Body of pancreas (tissue), 4 donors: ENCODE measurements at regions not wholly inside any gene's neighbourhood (a gene's known extent, or its start where the extent isn't known, plus 50 kb on each side); places are given as distances from the start of the nearest gene placed in this dataset.
"Not testable (repeated sequence)": the region's sequence is repeated elsewhere in the genome, so short reads cannot be mapped to it uniquely, and the experiment has no call there.

Experiments used
- ATAC-seq: fragments of 150-250 bp; one replicate; pipeline ENCODE4 v1.9.1; 2016
- DNase-seq, 4 donors: peaks; one replicate each; pipeline ENCODE4 v3.0.0-alpha.2; 2019
- H3K27ac ChIP-seq, 4 donors: fragments of 200-600 bp; sonication (generic); 1 replicate in 3 of 4; 2 replicates in 1 of 4; pipeline versions ENCODE4 v1.5.1 to v1.6.1; 2016 to 2019; ENCODE audit warnings: mild to moderate bottlenecking in 1 of 4, mixed read lengths in 1 of 4, moderate library complexity in 1 of 4
- H3K27me3 ChIP-seq, 2 donors: fragments of 200-600 bp; sonication (generic); one replicate each; pipeline ENCODE4 v1.6.0; 2016; ENCODE audit warnings: mild to moderate bottlenecking in 1 of 2
- H3K36me3 ChIP-seq, 2 donors: fragments of 200-600 bp; sonication (generic); replicated peaks in 1 of 2; 2 replicates each; pipeline ENCODE4 v1.5.1; 2016; ENCODE audit warnings: low read depth in 2 of 2; ENCODE audit not compliant: insufficient read depth in 1 of 2
- H3K4me1 ChIP-seq: fragments of 200-600 bp; sonication (generic); one replicate; pipeline ENCODE4 v1.6.0; 2016
- H3K4me3 ChIP-seq, 2 donors: fragments of 200-600 bp; sonication (generic); 1 replicate in 1 of 2; 2 replicates in 1 of 2; pipeline ENCODE4 v1.5.1; 2016 to 2019
- H3K9me3 ChIP-seq, 3 donors: fragments of 200-600 bp; sonication (generic); 1 replicate in 2 of 3; 2 replicates in 1 of 3; pipeline ENCODE4 v1.5.1; 2016
- CTCF ChIP-seq, 7 experiments: fragments of 450-650 bp in 4 of 7; fragments of 200-600 bp in 3 of 7; sonication (generic) in 3 of 7; IDR thresholded peaks; one replicate each; pipeline ENCODE4 v1.5.1; 2016 to 2019; ENCODE audit warnings: antibody characterized with exemption in 7 of 7
- POLR2A ChIP-seq, 3 donors: fragments of 450-650 bp; IDR thresholded peaks; one replicate each; pipeline ENCODE4 v1.6.1; 2016; ENCODE audit warnings: antibody characterized with exemption in 3 of 3, mild to moderate bottlenecking in 2 of 3
- WGBS, 2 donors: methylation state at CpG; one replicate each; pipeline ENCODE4 v1.1.5; 2017; 5-methylcytosine and 5-hydroxymethylcytosine counted together
- intact Hi-C: fragments of 100-400 bp; cut with DNase I; formaldehyde crosslinking; loops from one replicate; pipeline ENCODE4 v1.15.1; 2023

GRCh38 chr2:242048479-242048878, 178.9 kb downstream of the RTP5 start:
- Histone ChIP-seq H3K27ac (no peak overlapping the region), H3K9me3 (no peaks in the 10 kb centered on the region), H3K27me3 (no peaks in the 10 kb centered on the region), H3K4me3 (no peak overlapping the region), H3K4me1 (no peaks in the 10 kb centered on the region), H3K36me3 (no peaks in the 10 kb centered on the region)
- no peak for TF ChIP-seq CTCF (IDR thresholded peaks at IDR 0.05)
- no peak for TF ChIP-seq POLR2A (IDR thresholded peaks at IDR 0.05)
- 60 to 81% methylated on average over 2 of the region's 2 CpGs for WGBS, 2 donors
- ATAC-seq: no peak
- DNase-seq: no peak
- intact Hi-C loops: no loop called here

- H3K4me1 ChIP-seq, intact Hi-C loops, DNase-seq, H3K9me3 ChIP-seq, ATAC-seq, H3K36me3 ChIP-seq, H3K27ac ChIP-seq, H3K4me3 ChIP-seq, H3K27me3 ChIP-seq: not testable (repeated sequence)
- 90 to 96% methylated on average over 7 of the region's 7 CpGs for WGBS, 2 donors
Measured at GRCh38 chr2:242049492-242049891, 180.0 kb downstream of the RTP5 start.

- intact Hi-C loops: no loop called here
- TF ChIP-seq POLR2A (IDR thresholded peaks at IDR 0.05): no peak
- no peak for TF ChIP-seq CTCF (IDR thresholded peaks at IDR 0.05)
Measured at GRCh38 chr2:242051463-242051862, 181.9 kb downstream of the RTP5 start.

GRCh38 chr2:242052421-242052820, 182.9 kb downstream of the RTP5 start:
- WGBS, 2 donors: 74 to 82% methylated on average over 9 to 10 of the region's 10 CpGs
- Histone ChIP-seq H3K36me3 (no peaks in the 10 kb centered on the region), H3K4me3 (no peak overlapping the region), H3K27me3 (no peaks in the 10 kb centered on the region), H3K9me3 (no peaks in the 10 kb centered on the region), H3K27ac (no peak overlapping the region), H3K4me1 (no peaks in the 10 kb centered on the region)
- DNase-seq (no peak), ATAC-seq (no peak)
- TF ChIP-seq POLR2A (IDR thresholded peaks at IDR 0.05) (no peak), CTCF (IDR thresholded peaks at IDR 0.05) (no peak)
- intact Hi-C loops: no loop called here

More at GRCh38 chr2:242051463-242051862, 181.9 kb downstream of the RTP5 start:
- Histone ChIP-seq H3K27me3 (no peaks in the 10 kb centered on the region), H3K36me3 (no peaks in the 10 kb centered on the region), H3K9me3 (no peaks in the 10 kb centered on the region), H3K4me1 (no peaks in the 10 kb centered on the region), H3K27ac (no peak overlapping the region), H3K4me3 (no peak overlapping the region)
- ATAC-seq: no peak
- DNase-seq: no peak
- 58 to 62% methylated on average over 1 of the region's 1 CpG for WGBS, 2 donors

GRCh38 chr2:242053921-242054320, 184.4 kb downstream of the RTP5 start:
- intact Hi-C loops: no loop called here
- DNase-seq (no peak), ATAC-seq (no peak)
- Histone ChIP-seq H3K27me3 (no peaks in the 10 kb centered on the region), H3K4me3 (no peak overlapping the region), H3K4me1 (no peaks in the 10 kb centered on the region), H3K27ac (no peak overlapping the region), H3K36me3 (no peaks in the 10 kb centered on the region), H3K9me3 (no peaks in the 10 kb centered on the region)
- TF ChIP-seq CTCF (IDR thresholded peaks at IDR 0.05): no peak
- TF ChIP-seq POLR2A (IDR thresholded peaks at IDR 0.05): no peak
- whole genome bisulfite sequencing, 2 donors: 73 to 80% methylated on average over 12 of the region's 12 CpGs
